Globus pallidus (tissue), 1 donor: ENCODE measurements at regions not wholly inside any gene's neighbourhood (a gene's known extent, or its start where the extent isn't known, plus 50 kb on each side); places are given as distances from the start of the nearest gene placed in this dataset.
"Not testable (repeated sequence)": the region's sequence is repeated elsewhere in the genome, so short reads cannot be mapped to it uniquely, and the experiment has no call there.

ENCODE experiments used
- DNase-seq: peaks from one replicate; pipeline ENCODE4 v3.0.0-alpha.2; 2015; ENCODE audit warnings: low spot score

- not testable (repeated sequence) for DNase-seq
These were observed 3964.0 kb upstream of the TPTE start for GRCh38 chr21:6557415-6557814.

GRCh38 chr21:6561168-6561567, 3960.2 kb upstream of the TPTE start:
- not testable (repeated sequence) for DNase-seq

DNA sequence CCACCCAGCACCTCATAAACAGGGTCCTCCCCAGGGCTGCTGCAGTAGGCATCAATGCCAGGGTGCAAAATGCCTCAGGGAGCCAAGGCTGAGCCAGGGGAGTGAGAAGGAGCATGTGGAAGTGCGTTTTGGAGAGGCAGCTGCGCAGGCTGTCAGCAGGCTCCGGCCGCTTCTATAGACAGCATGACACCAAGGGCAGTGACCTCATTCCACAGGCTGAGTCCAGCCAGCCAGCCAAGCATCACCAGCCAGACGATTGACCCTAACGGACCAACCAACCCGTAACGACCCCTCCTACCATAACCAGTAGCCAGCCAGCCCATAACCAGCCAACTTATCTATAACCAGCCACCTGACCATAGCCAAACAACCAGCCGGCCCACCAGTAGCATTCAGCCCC, 3959.8 kb upstream of the TPTE start:
- DNase-seq = not testable (repeated sequence)

DNA sequence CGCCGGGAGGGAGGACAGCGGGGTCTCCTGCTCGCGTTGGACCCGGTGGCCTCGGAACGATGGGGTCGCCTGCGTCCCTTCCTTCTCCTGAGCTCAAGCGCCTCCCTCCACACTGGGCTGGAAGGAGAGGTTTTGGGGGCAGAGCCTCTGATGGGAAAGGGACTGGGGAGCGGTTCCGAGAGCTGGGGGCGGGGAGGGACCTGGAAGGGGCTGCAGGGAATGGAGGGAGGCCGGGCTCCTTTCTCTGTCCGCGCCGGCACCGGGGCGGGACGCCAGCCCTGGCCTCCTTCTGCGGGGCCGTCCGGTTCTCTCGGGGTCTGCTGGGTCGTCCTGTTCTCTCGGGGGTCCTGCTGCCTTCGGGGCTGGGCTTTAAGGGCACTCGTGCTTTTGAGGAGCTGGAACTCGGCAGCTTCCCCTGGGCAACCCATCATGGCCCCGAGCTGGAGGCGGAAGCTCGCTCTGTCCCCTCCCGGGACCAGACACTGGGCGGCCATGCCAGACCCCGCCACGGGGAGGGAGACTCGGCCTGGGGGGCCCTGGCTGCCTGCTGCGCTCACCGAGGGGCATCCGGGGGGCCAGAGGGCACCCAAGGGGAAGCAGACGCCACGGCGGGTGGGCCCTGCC, 3956.7 kb upstream of the TPTE start:
- DNase-seq = not testable (repeated sequence)

- DNase-seq = not testable (repeated sequence)
These were observed 3955.9 kb upstream of the TPTE start for GRCh38 chr21:6565190-6566094.

GRCh38 chr21:6567542-6567941, 3953.8 kb upstream of the TPTE start:
- DNase-seq = not testable (repeated sequence)

DNA sequence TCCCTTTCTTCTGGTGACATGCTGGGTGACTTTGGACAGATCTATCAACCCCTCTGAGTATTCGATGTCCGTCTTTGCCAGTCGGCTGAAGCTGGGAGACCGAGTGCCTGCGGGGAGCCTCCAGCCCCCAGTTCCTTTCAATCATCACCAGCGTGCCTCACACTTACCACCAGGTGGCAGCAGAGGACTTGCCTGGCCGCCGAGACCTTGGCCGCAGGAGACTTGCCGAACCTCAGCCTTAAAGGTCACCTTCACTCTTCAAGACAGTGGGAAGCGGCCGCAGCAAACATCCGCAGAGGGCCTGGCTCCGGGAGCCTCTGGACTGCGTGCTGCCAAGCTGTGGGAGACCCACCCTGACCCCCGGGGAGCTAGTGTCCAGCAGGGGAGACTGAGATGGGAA, 3952.2 kb upstream of the TPTE start:
- not testable (repeated sequence) for DNase-seq

DNA sequence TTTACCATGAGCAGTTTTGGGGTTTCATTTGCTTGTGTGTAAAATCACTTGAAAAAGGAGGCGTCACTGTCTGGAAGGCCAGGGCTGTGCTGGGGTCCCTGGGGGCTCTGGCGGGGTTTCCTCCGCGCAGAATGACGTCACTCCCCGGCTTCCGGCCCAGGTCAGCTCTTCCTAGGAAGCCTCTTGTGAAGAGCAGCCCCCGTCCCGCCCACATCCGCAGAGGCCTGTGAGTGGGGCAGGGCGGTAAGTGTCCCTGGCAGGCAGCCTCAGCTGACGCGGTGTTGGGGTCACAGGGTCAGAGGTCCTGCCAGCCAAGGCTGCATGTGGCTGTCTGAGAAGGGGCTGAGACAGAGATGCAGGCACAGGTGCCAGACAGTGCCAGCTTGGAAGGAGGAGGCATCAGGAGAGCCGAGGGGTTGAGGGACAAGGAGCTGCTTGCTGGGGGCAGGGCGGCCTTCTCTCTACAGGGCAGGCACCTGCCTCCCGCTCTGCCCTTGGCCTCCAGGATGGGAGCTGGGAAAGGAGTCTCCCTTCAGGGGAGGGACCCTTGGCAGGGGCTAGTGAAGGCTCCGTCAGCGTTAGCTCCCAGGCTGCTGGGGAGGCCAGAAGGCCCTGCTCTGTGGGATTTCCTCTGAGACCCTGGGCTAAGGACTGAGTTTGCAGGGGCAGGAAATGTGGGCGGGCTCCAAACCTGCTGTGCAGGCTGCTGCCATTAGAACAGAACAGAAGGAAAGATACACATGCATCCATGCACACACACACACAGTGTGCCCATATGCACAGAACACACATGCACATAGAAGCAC, 3951.6 kb upstream of the TPTE start:
- DNase-seq = not testable (repeated sequence)

GRCh38 chr21:6570700-6571368, 3950.5 kb upstream of the TPTE start:
- DNase-seq = not testable (repeated sequence)

GRCh38 chr21:6573576-6573975, 3947.8 kb upstream of the TPTE start:
- DNase-seq = not testable (repeated sequence)

DNA sequence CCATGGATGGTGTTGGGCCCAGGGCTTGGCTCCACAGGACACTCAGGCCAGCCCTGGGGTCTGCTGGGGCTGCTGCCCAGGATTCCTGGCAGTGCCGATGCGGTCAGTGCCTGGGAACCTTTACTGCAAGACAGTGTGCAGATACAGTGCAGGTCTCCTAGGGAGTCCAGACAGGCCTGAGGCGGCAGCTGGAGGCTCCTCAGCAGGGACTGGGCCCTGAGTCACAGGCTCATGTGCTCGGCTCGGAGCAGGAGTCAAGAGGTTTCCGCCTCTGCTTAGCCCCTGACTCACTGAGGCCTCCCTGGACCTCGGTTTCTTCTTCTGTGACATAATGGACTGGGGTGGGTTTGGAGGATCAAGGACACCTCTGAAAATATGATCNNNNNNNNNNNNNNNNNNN, 3941.6 kb upstream of the TPTE start:
- DNase-seq = not testable (repeated sequence)
